ENCODE measurements at regions not wholly inside any gene's neighbourhood (a gene's known extent, or its start where the extent isn't known, plus 50 kb on each side); places are given as distances from the start of the nearest gene placed in this dataset.

DNA sequence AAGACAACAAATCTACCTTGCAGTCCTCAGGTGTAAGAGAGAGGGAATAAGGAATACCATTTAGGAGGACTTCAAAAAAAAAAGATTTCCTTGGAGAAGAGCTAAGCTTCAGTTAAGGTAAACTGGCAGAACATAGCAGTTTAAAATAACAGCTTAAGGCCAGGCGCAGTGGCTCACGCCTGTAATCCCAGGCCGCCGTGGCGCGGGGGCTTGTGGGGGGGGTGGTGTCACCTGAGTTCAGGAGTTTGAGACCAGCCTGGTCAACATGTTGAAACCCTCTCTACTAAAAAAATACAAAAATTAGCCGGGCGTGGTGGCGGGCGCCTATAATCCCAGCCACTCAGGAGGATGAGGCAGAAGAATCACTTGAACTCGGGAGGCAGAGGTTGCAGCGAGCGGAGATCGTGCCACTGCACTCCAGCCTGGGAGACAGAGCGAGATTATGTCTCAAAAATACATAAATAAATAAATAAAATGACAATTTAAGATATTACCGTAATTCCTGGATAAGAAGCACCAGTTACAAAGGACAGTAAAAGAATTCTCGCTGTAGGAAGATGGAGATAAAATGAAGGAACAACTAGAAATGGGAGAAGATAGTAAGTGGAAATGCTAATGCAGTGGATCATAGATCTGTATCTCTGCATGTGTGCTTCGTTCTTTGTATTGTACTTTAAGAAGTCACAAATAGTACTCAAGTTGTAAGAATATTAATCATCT, 1140.2 kb downstream of the NCAM2 start:
- intact Hi-C loops (cut with DNase I) = no loop called here
- H3K27ac ChIP-seq = no peak overlapping the region
- no peak for TF ChIP-seq POLR2A (IDR thresholded peaks at IDR 0.05)
- TF ChIP-seq, protein P1, sequence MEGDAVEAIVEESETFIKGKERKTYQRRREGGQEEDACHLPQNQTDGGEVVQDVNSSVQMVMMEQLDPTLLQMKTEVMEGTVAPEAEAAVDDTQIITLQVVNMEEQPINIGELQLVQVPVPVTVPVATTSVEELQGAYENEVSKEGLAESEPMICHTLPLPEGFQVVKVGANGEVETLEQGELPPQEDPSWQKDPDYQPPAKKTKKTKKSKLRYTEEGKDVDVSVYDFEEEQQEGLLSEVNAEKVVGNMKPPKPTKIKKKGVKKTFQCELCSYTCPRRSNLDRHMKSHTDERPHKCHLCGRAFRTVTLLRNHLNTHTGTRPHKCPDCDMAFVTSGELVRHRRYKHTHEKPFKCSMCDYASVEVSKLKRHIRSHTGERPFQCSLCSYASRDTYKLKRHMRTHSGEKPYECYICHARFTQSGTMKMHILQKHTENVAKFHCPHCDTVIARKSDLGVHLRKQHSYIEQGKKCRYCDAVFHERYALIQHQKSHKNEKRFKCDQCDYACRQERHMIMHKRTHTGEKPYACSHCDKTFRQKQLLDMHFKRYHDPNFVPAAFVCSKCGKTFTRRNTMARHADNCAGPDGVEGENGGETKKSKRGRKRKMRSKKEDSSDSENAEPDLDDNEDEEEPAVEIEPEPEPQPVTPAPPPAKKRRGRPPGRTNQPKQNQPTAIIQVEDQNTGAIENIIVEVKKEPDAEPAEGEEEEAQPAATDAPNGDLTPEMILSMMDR (IDR thresholded peaks at IDR 0.05) = no peak
- WGBS, 4 donors = 81 to 86% (median 84%) methylated on average over 18 of the region's 18 CpGs
- no peaks in the 10 kb centered on the region for H3K4me1 ChIP-seq
- DNase-seq = no peak
- peaks cover 0 to 5% (median 0%) of the 10 kb centered on the region in 12 donors for H3K9me3 ChIP-seq
- ATAC-seq = no peak
- no peaks in the 10 kb centered on the region for H3K36me3 ChIP-seq
- no peak overlapping the region for H3K4me3 ChIP-seq
- H3K27me3 ChIP-seq = no peaks in the 10 kb centered on the region

DNA sequence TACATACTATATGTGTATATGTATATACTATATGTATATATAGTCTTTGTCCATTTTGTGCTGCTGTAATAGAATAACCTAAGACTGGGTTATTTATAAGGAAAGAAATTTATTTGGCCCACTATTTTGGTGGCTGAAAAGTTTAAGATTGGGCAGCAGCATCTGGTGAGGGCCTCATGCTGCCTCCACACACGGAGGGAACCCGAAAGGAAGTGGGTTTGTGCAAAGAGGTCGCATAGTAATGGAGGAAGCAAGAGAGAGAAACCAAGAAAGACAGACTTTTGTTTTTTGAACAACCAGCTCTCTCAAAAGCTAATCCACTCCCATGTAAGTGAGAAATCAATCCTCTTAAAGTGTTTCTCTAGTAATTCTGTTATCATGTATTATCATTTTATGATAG, 1147.3 kb downstream of the NCAM2 start:
- TF ChIP-seq POLR2A (IDR thresholded peaks at IDR 0.05) = no peak
- TF ChIP-seq, protein P1 (IDR thresholded peaks at IDR 0.05) = no peak
- peaks cover 0 to 24% (median 9%) of the 10 kb centered on the region in 12 donors for H3K9me3 ChIP-seq
- H3K4me1 ChIP-seq = no peaks in the 10 kb centered on the region
- no peak overlapping the region for H3K27ac ChIP-seq
- 60 to 77% (median 66%) methylated on average over 3 of the region's 3 CpGs for WGBS, 4 donors
- H3K27me3 ChIP-seq = no peaks in the 10 kb centered on the region
- intact Hi-C loops (cut with DNase I) = no loop called here
- ATAC-seq = no peak
- H3K36me3 ChIP-seq = no peaks in the 10 kb centered on the region
- DNase-seq = no peak
- H3K4me3 ChIP-seq = no peak overlapping the region

DNA sequence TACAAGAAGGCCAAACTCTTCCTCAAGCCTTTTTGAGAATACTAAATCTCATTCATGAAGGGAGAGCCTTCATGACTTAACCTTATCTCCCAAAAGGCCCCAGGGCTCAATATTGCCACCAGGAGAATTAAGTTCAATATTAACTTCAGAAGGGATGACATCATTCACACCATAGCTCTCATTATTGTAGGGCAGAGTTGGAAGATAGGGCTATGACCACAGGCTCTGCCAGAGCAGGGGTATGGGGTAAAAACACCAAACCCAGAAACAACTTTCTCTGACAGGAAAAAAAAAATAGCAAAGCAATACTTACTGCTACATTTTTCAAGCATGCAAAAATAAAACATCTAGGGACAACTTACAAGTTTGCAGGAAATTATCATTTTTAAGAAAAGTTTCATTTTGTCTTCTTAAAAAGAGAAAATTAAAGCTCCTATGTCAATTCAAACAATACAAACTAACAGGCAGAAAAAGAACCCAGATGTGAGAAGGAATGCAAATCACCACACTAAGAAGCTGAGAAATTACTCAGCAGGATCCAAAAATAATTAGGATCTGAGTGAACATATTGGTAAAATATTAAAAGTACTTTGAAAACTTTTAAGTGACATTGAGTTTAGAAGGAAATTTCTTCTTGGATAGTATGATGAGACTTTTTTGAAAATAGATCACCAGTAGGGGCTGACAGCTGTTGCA, 1156.5 kb downstream of the NCAM2 start:
- Histone ChIP-seq H3K4me3 (no peak overlapping the region), H3K36me3 (no peaks in the 10 kb centered on the region), H3K27ac (no peak overlapping the region), H3K27me3 (no peaks in the 10 kb centered on the region), H3K9me3 (peaks cover 0 to 19% (median 0%) of the 10 kb centered on the region in 12 donors), H3K4me1 (no peaks in the 10 kb centered on the region)
- TF ChIP-seq, protein P1 (IDR thresholded peaks at IDR 0.05) = no peak
- no peak for TF ChIP-seq POLR2A (IDR thresholded peaks at IDR 0.05)
- intact Hi-C loops (cut with DNase I) = no loop called here
- ATAC-seq = no peak
- no peak for DNase-seq

DNA sequence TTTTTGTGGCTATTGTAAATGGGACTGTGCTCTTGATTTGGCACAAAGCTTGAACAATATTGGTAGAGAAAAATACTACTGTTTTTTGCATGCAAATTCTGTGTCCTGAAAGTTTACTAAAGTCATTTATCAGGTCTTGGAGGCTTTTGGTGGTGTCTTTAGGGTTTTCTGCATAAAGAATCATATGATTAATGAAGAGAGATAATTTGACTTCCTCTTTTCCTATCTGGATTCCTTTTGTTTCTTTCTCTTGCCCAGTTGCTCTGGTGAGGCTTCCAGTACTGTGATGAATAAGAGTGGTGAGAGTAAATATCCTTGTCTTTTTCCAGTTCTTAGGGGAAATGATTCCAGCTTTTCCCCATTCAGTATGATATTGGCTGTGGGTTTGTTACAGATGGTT, 1166.7 kb downstream of the NCAM2 start:
- no peak for ATAC-seq
- no peak for DNase-seq
- Histone ChIP-seq H3K4me3 (no peak overlapping the region), H3K27me3 (no peaks in the 10 kb centered on the region), H3K4me1 (no peaks in the 10 kb centered on the region), H3K9me3 (peaks cover 0 to 11% (median 4%) of the 10 kb centered on the region in 12 donors), H3K36me3 (no peaks in the 10 kb centered on the region), H3K27ac (no peak overlapping the region)
- intact Hi-C loops (cut with DNase I) = no loop called here
- no peak for TF ChIP-seq POLR2A (IDR thresholded peaks at IDR 0.05)
- TF ChIP-seq, protein P1 (IDR thresholded peaks at IDR 0.05) = no peak
